Tibial artery (tissue), 4 donors: ENCODE measurements at regions not wholly inside any gene's neighbourhood (a gene's known extent, or its start where the extent isn't known, plus 50 kb on each side); places are given as distances from the start of the nearest gene placed in this dataset.

Experiments
- DNase-seq, 2 donors: peaks; one replicate each; pipeline ENCODE4 v3.0.0-alpha.2; 2019
- H3K27ac ChIP-seq, 2 donors: fragments of 200-600 bp; sonication (generic) in 1 of 2; 1 replicate in 1 of 2; 2 replicates in 1 of 2; pipeline ENCODE4 v1.5.1; 2018 to 2019; ENCODE audit warnings: mild to moderate bottlenecking in 1 of 2
- H3K27me3 ChIP-seq, 2 donors: fragments of 200-600 bp; sonication (generic) in 1 of 2; one replicate each; pipeline versions ENCODE4 v1.5.1 to v1.6.0; 2016 to 2019
- H3K36me3 ChIP-seq, 3 donors: fragments of 200-600 bp; sonication (generic) in 2 of 3; one replicate each; pipeline ENCODE4 v1.5.1; 2016 to 2019; ENCODE audit warnings: mild to moderate bottlenecking in 2 of 3
- H3K4me1 ChIP-seq, 4 donors: fragments of 200-600 bp; sonication (generic) in 2 of 4; 1 replicate in 3 of 4; 2 replicates in 1 of 4; pipeline ENCODE4 v1.5.1; 2016 to 2019
- H3K4me3 ChIP-seq, 2 donors: fragments of 200-600 bp; sonication (generic) in 1 of 2; 1 replicate in 1 of 2; 2 replicates in 1 of 2; pipeline ENCODE4 v1.5.1; 2018 to 2019; ENCODE audit warnings: mild to moderate bottlenecking in 2 of 2
- H3K9me3 ChIP-seq, 3 donors: fragments of 200-600 bp; sonication (generic) in 1 of 3; one replicate each; pipeline ENCODE4 v1.5.1; 2016 to 2019
- CTCF ChIP-seq, 2 experiments: fragments of 200-600 bp in 1 of 2; fragments of 450-650 bp in 1 of 2; IDR thresholded peaks; one replicate each; pipeline ENCODE4 v1.5.1; 2017 to 2019; ENCODE audit warnings: antibody characterized with exemption in 2 of 2, mild to moderate bottlenecking in 1 of 2, moderate library complexity in 1 of 2
- intact Hi-C: fragments of 100-400 bp; cut with DNase I; formaldehyde crosslinking; loops from one replicate; pipeline ENCODE4 v1.15.0; 2023; ENCODE audit warnings: low total_unique reads

- Histone ChIP-seq H3K27me3 (no peaks in the 10 kb centered on the region), H3K9me3 (no peaks in the 10 kb centered on the region), H3K4me3 (no peak overlapping the region), H3K36me3 (no peaks in the 10 kb centered on the region), H3K27ac (no peak overlapping the region), H3K4me1 (peaks cover 0 to 10% (median 3%) of the 10 kb centered on the region in 4 donors)
- intact Hi-C loops: no loop called here
- no peak for TF ChIP-seq CTCF (IDR thresholded peaks at IDR 0.05)
- no peak for DNase-seq
Observed at GRCh38 chr4:38310446-38311043, 350.3 kb downstream of the PTTG2 start.

- no peak for DNase-seq
- H3K9me3 ChIP-seq: no peaks in the 10 kb centered on the region
- H3K4me3 ChIP-seq: no peak overlapping the region
- TF ChIP-seq CTCF (IDR thresholded peaks at IDR 0.05): no peak
- no peaks in the 10 kb centered on the region for H3K27me3 ChIP-seq
- no peaks in the 10 kb centered on the region for H3K36me3 ChIP-seq
- intact Hi-C loops: no loop called here
- H3K27ac ChIP-seq: no peak overlapping the region
- H3K4me1 ChIP-seq: peaks cover 0 to 10% (median 3%) of the 10 kb centered on the region in 4 donors
Observed at GRCh38 chr4:38311495-38312126, 351.4 kb downstream of the PTTG2 start.

- intact Hi-C loops: no loop called here
- no peak for DNase-seq
- H3K27ac ChIP-seq: no peak overlapping the region
Observed at GRCh38 chr4:38313175-38313574, 350.8 kb upstream of the KLF3 start.

GRCh38 chr4:38313999-38314561 is 349.9 kb upstream of the KLF3 start:
- Histone ChIP-seq H3K4me3 (no peak overlapping the region), H3K9me3 (no peaks in the 10 kb centered on the region), H3K27me3 (no peaks in the 10 kb centered on the region), H3K36me3 (no peaks in the 10 kb centered on the region), H3K4me1 (peaks cover 0 to 13% (median 7%) of the 10 kb centered on the region in 4 donors), H3K27ac (no peak overlapping the region)
- DNase-seq: no peak
- intact Hi-C loops: no loop called here
- no peak for TF ChIP-seq CTCF (IDR thresholded peaks at IDR 0.05)

More at GRCh38 chr4:38313175-38313574, 350.8 kb upstream of the KLF3 start:
- H3K9me3 ChIP-seq: no peaks in the 10 kb centered on the region
- peaks cover 0 to 10% (median 4%) of the 10 kb centered on the region in 4 donors for H3K4me1 ChIP-seq
- TF ChIP-seq CTCF (IDR thresholded peaks at IDR 0.05): no peak
- H3K27me3 ChIP-seq: no peaks in the 10 kb centered on the region
- no peaks in the 10 kb centered on the region for H3K36me3 ChIP-seq
- no peak overlapping the region for H3K4me3 ChIP-seq

- TF ChIP-seq CTCF (IDR thresholded peaks at IDR 0.05): no peak
- Histone ChIP-seq H3K4me3 (no peak overlapping the region), H3K36me3 (no peaks in the 10 kb centered on the region), H3K27me3 (no peaks in the 10 kb centered on the region), H3K9me3 (no peaks in the 10 kb centered on the region), H3K27ac (no peak overlapping the region), H3K4me1 (peaks cover 0 to 19% (median 12%) of the 10 kb centered on the region in 4 donors)
- intact Hi-C loops: no loop called here
- no peak for DNase-seq
Observed at GRCh38 chr4:38314663-38315062, 349.3 kb upstream of the KLF3 start.
